Gastroesophageal sphincter (tissue), 3 donors: ENCODE measurements at regions not wholly inside any gene's neighbourhood (a gene's known extent, or its start where the extent isn't known, plus 50 kb on each side); places are given as distances from the start of the nearest gene placed in this dataset.

Experiments used
- CTCF ChIP-seq, 4 experiments: fragments of 200-600 bp in 2 of 4; fragments of 450-650 bp in 2 of 4; sonication (generic) in 1 of 4; IDR thresholded peaks; one replicate each; pipeline ENCODE4 v1.5.1; 2017 to 2019; ENCODE audit warnings: antibody characterized with exemption in 4 of 4, mild to moderate bottlenecking in 2 of 4, moderate library complexity in 2 of 4
- EP300 ChIP-seq: sonication (generic); formaldehyde crosslinking; IDR thresholded peaks from one replicate; pipeline ENCODE4 v1.6.1; 2017; ENCODE audit warnings: antibody characterized with exemption, mild to moderate bottlenecking
- POLR2A ChIP-seq, 2 donors: fragments of 450-650 bp; IDR thresholded peaks; one replicate each; pipeline ENCODE4 v1.6.1; 2017; ENCODE audit warnings: antibody characterized with exemption in 2 of 2, mild to moderate bottlenecking in 2 of 2, moderate library complexity in 1 of 2

GRCh38 chr18:5646739-5647138, 102.9 kb upstream of the EPB41L3 start:
- no peak for TF ChIP-seq CTCF (IDR thresholded peaks at IDR 0.05)
- TF ChIP-seq POLR2A (IDR thresholded peaks at IDR 0.05) = no peak
- TF ChIP-seq EP300 = no peak
